H1 (cell line): ENCODE measurements at regions not wholly inside any gene's neighbourhood (a gene's known extent, or its start where the extent isn't known, plus 50 kb on each side); places are given as distances from the start of the nearest gene placed in this dataset.
A peak's percentile ranks its signal among the peaks of the same experiment; 100 is the strongest.

ENCODE experiments used
- CTCF ChIA-PET: fragments of 300-600 bp; sonication (Branson Sonifier 250); formaldehyde crosslinking; loops from one replicate; lab custom pipeline; 2021; ENCODE audit not compliant: partially characterized antibody; lab: Charles Lee
- POLR2A ChIA-PET: fragments of 300-600 bp; sonication (Branson Sonifier 250); formaldehyde crosslinking; loops from one replicate; lab custom pipeline; 2021; ENCODE audit warnings: inconsistent platforms; ENCODE audit not compliant: partially characterized antibody; lab: Charles Lee
- DNase-seq, 2 experiments: peaks; one replicate each; pipeline versions ENCODE4 v3.0.0 to v3.0.0-alpha.2; 2010 to 2022; ENCODE audit warnings: low spot score in 2 of 2, low read depth in 1 of 2, mixed read lengths in 1 of 2
- FAIRE-seq: peaks from 2 replicates; lab custom pipeline; 2011; peaks lifted over from hg19 to GRCh38; lab: Jason Lieb, UNC
- H2AFZ ChIP-seq: 2 replicates; pipeline ENCODE4 v1.8.1; 2012; ENCODE audit warnings: low read length, inconsistent platforms
- H2AK5ac ChIP-seq: 2 replicates; pipeline ENCODE4 v1.6.1; 2013; ENCODE audit warnings: low read depth, low read length
- H2BK120ac ChIP-seq: replicated peaks from 2 replicates; pipeline ENCODE3; 2013; ENCODE audit warnings: low read depth, low read length, inconsistent platforms
- H2BK12ac ChIP-seq: 2 replicates; pipeline ENCODE4 v1.6.1; 2013; ENCODE audit warnings: low read depth, low read length
- H2BK15ac ChIP-seq: 2 replicates; pipeline ENCODE4 v1.6.1; 2013; ENCODE audit warnings: low read length
- H2BK20ac ChIP-seq: 2 replicates; pipeline ENCODE4 v1.6.1; 2013; ENCODE audit warnings: low read length
- H2BK5ac ChIP-seq: 2 replicates; pipeline ENCODE4 v1.6.1; 2013; ENCODE audit warnings: low read depth, low read length
- H3K14ac ChIP-seq: 2 replicates; pipeline ENCODE4 v1.6.1; 2013; ENCODE audit warnings: inconsistent platforms; ENCODE audit not compliant: insufficient read length
- H3K18ac ChIP-seq: 2 replicates; pipeline ENCODE4 v1.6.1; 2013; ENCODE audit warnings: low read length; ENCODE audit errors: extremely low read depth
- H3K23ac ChIP-seq: 2 replicates; pipeline ENCODE4 v1.6.1; 2013; ENCODE audit warnings: inconsistent platforms; ENCODE audit not compliant: insufficient read length
- H3K23me2 ChIP-seq: 2 replicates; pipeline ENCODE4 v1.6.1; 2013; ENCODE audit warnings: low read depth, low read length
- H3K27ac ChIP-seq: 2 replicates; pipeline ENCODE4 v1.6.1; 2011; ENCODE audit warnings: low read depth, low read length, inconsistent platforms
- H3K27me3 ChIP-seq, 4 experiments: replicated peaks in 1 of 4; 1 replicate in 1 of 4; 2 replicates in 3 of 4; pipeline versions ENCODE4 v1.6.1 to v1.8.1; 2011 to 2013; ENCODE audit warnings: low read length in 3 of 4, mild to moderate bottlenecking in 3 of 4, inconsistent platforms in 2 of 4, mixed read lengths in 2 of 4, moderate library complexity in 1 of 4; ENCODE audit not compliant: control insufficient read depth in 3 of 4, insufficient read depth in 3 of 4; ENCODE audit errors: extremely low read depth in 1 of 4
- H3K36me3 ChIP-seq, 4 experiments: 2 replicates each; pipeline versions ENCODE4 v1.6.1 to v1.8.1; 2011 to 2013; ENCODE audit warnings: mild to moderate bottlenecking in 4 of 4, low read length in 3 of 4, moderate library complexity in 2 of 4, control low read depth in 1 of 4, inconsistent platforms in 1 of 4; ENCODE audit not compliant: insufficient read depth in 4 of 4, control insufficient read depth in 2 of 4
- H3K4ac ChIP-seq: replicated peaks from 2 replicates; pipeline ENCODE3; 2013; ENCODE audit warnings: low read length, low read depth, mixed read lengths, inconsistent platforms; ENCODE audit not compliant: insufficient read length
- H3K4me1 ChIP-seq, 4 experiments: replicated peaks in 1 of 4; 1 replicate in 1 of 4; 2 replicates in 3 of 4; pipeline versions ENCODE4 v1.6.1 to v1.8.1; 2011 to 2013; ENCODE audit warnings: low read length in 3 of 4, inconsistent platforms in 2 of 4, mixed read lengths in 1 of 4; ENCODE audit not compliant: insufficient read depth in 4 of 4, control insufficient read depth in 3 of 4
- H3K4me2 ChIP-seq, 2 experiments: 2 replicates each; pipeline versions ENCODE4 v1.6.1 to v1.8.1; 2011 to 2013; ENCODE audit warnings: low read depth in 2 of 2, low read length in 2 of 2, control low read depth in 1 of 2, inconsistent platforms in 1 of 2, mild to moderate bottlenecking in 1 of 2; ENCODE audit not compliant: insufficient read depth in 1 of 2
- H3K4me3 ChIP-seq, 4 experiments: fragments of 200-600, 300-600 bp in 1 of 4; sonication (generic), shearing (Covaris generic), sonication (Bioruptor Twin) in 1 of 4; 2 replicates each; pipeline versions ENCODE4 v1.5.1 to v1.8.1; 2011 to 2016; ENCODE audit warnings: low read length in 4 of 4, low read depth in 3 of 4, control low read depth in 2 of 4, inconsistent platforms in 2 of 4, mild to moderate bottlenecking in 2 of 4, mixed read lengths in 1 of 4, moderate library complexity in 1 of 4; ENCODE audit not compliant: insufficient read depth in 2 of 4; ENCODE audit errors: extremely low read depth in 1 of 4
- H3K56ac ChIP-seq: replicated peaks from 2 replicates; pipeline ENCODE3; 2013; ENCODE audit warnings: low read depth, mild to moderate bottlenecking, mixed read lengths, low read length, inconsistent platforms; ENCODE audit not compliant: insufficient read length
- H3K79me1 ChIP-seq: 2 replicates; pipeline ENCODE4 v1.6.1; 2013; ENCODE audit warnings: low read depth, low read length, control low read depth
- H3K79me2 ChIP-seq, 2 experiments: 2 replicates each; pipeline versions ENCODE4 v1.6.1 to v1.8.1; 2012 to 2013; ENCODE audit warnings: low read length in 2 of 2, mild to moderate bottlenecking in 2 of 2, inconsistent platforms in 1 of 2; ENCODE audit not compliant: insufficient read depth in 2 of 2, control insufficient read depth in 1 of 2
- H3K9ac ChIP-seq, 4 experiments: replicated peaks in 1 of 4; 1 replicate in 1 of 4; 2 replicates in 3 of 4; pipeline versions ENCODE4 v1.6.1 to v1.8.1; 2011 to 2013; ENCODE audit warnings: low read depth in 3 of 4, low read length in 3 of 4, control low read depth in 2 of 4, mild to moderate bottlenecking in 2 of 4, moderate library complexity in 2 of 4, inconsistent platforms in 1 of 4; ENCODE audit errors: extremely low read depth in 1 of 4
- H3K9me3 ChIP-seq, 2 experiments: 2 replicates each; pipeline versions ENCODE4 v1.6.1 to v1.8.1; 2012 to 2013; ENCODE audit warnings: mild to moderate bottlenecking in 2 of 2, moderate library complexity in 2 of 2, control low read depth in 1 of 2, inconsistent platforms in 1 of 2, low read depth in 1 of 2, low read length in 1 of 2, mixed read lengths in 1 of 2; ENCODE audit not compliant: insufficient read depth in 2 of 2
- H4K20me1 ChIP-seq, 2 experiments: replicated peaks in 1 of 2; 2 replicates each; pipeline versions ENCODE3 to v1.8.1; 2011 to 2013; ENCODE audit warnings: inconsistent platforms in 2 of 2, low read length in 2 of 2, mild to moderate bottlenecking in 1 of 2; ENCODE audit not compliant: insufficient read depth in 2 of 2, control insufficient read depth in 1 of 2
- H4K5ac ChIP-seq: 2 replicates; pipeline ENCODE4 v1.6.1; 2013; ENCODE audit warnings: low read length, low read depth, mixed read lengths, inconsistent platforms; ENCODE audit not compliant: insufficient read length
- H4K8ac ChIP-seq: 2 replicates; pipeline ENCODE4 v1.8.0; 2013; ENCODE audit warnings: mild to moderate bottlenecking, moderate library complexity, low read length, inconsistent platforms; ENCODE audit not compliant: insufficient read depth; ENCODE audit errors: extremely low read depth
- H4K91ac ChIP-seq: replicated peaks from 2 replicates; pipeline ENCODE3; 2013; ENCODE audit warnings: low read length, mixed read lengths, inconsistent platforms; ENCODE audit not compliant: insufficient read length
- RAD21 ChIP-seq, 2 experiments: IDR thresholded peaks in 1 of 2; conservative IDR thresholded peaks in 1 of 2; 2 replicates each; pipeline ENCODE4 v1.6.1; 2011; ENCODE audit warnings: low read depth in 2 of 2, low read length in 2 of 2, improper control_type of control experiment in 1 of 2, inconsistent platforms in 1 of 2, mild to moderate bottlenecking in 1 of 2, moderate library complexity in 1 of 2
- TEAD4 ChIP-seq: IDR thresholded peaks from 2 replicates; pipeline ENCODE4 v1.6.1; 2012; ENCODE audit warnings: low read depth, low read length, inconsistent platforms, mixed read lengths
- WGBS, 2 experiments: shearing (Covaris generic) in 1 of 2; methylation state at CpG; one replicate each; pipeline versions ENCODE4 v1.1.6 to v1.1.7; 2013 to 2015; ENCODE audit warnings: low lambda C conversion rate in 2 of 2, mixed read lengths in 2 of 2, inconsistent platforms in 1 of 2, low coverage in 1 of 2, missing lambda C conversion rate in 1 of 2; ENCODE audit not compliant: insufficient replicate concordance in 2 of 2, insufficient coverage in 1 of 2, insufficient read length in 1 of 2; ENCODE audit errors: extremely low coverage in 1 of 2, missing lambda C conversion rate in 1 of 2; 5-methylcytosine and 5-hydroxymethylcytosine counted together

DNA sequence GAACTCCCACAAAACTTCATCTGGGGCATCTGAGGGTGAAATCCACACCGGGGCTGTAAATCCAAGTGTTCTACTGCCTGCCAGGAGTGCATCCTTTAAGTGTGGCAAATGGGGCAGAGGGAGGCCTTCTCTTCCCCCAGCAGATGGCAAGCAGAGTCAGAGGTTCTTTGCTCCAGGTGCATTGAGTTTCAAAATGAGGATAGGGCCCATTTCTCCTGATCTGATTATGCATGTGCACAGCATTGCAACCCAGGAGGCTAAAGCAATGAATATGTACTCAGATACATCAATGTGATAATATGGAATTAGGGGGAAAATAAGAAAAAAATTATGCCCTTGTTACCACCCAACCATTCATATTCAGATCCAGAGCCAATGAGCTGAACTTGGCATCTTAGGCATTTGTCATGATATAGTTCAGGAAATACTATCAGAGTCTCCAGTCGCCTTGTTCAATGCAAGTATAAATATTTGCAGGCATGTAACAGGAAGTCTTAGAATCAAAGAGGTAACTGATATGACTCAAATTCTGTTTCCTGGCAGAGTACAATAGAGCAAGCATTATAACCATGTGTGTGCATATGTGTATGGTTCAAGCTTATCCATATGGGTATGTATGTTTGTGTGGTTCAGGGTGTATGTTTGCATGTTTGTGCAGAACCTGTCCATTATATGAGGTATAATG is 473.8 kb upstream of the PKN2 start:
- H2AFZ ChIP-seq: 0 out of 2 replicates have a peak overlapping the region, but pooled peaks have one; percentile 49
- no peak overlapping the region for H4K91ac ChIP-seq
- no peaks in the 10 kb centered on the region for H3K36me3 ChIP-seq
- peaks cover 0 to 1% of the 10 kb centered on the region in 2 experiments for H4K20me1 ChIP-seq
- H4K8ac ChIP-seq: no peak overlapping the region
- no peak overlapping the region for H3K18ac ChIP-seq
- no peak overlapping the region for H3K4me3 ChIP-seq
- no peak for TF ChIP-seq TEAD4
- TF ChIP-seq RAD21 (IDR thresholded peaks at IDR 0.05 in 1 of 2, conservative IDR thresholded peaks at IDR 0.05 in 1 of 2; ENCODE audit: low read depth in 2 of 2, low read length in 2 of 2): peak; percentile 9 to 22; a peak in 2 of 4 replicates
- TF ChIP-seq, all 59 proteins: peak for 1
- no peak overlapping the region for H3K23ac ChIP-seq
- no peak overlapping the region for H3K9ac ChIP-seq
- H3K27me3 ChIP-seq: no peaks in the 10 kb centered on the region
- H3K4me2 ChIP-seq: no peak overlapping the region
- H2BK20ac ChIP-seq: no peak overlapping the region
- H3K79me2 ChIP-seq: no peaks in the 10 kb centered on the region
- ChIA-PET CTCF (no interaction called here), POLR2A (no interaction called here)
- H2BK12ac ChIP-seq: no peak overlapping the region
- H3K79me1 ChIP-seq: no peaks in the 10 kb centered on the region
- no peak overlapping the region for H2BK5ac ChIP-seq
- H2AK5ac ChIP-seq: no peak overlapping the region
- H3K4ac ChIP-seq: no peak overlapping the region
- no peak overlapping the region for H3K27ac ChIP-seq
- H3K14ac ChIP-seq: no peak overlapping the region
- DNase-seq: no peak
- no peaks in the 10 kb centered on the region for H3K9me3 ChIP-seq
- H3K56ac ChIP-seq: no peak overlapping the region
- H4K5ac ChIP-seq: no peak overlapping the region
- no peak overlapping the region for H2BK15ac ChIP-seq
- H2BK120ac ChIP-seq: no peak overlapping the region
- 81% methylated on average over 2 of the region's 2 CpGs; no CpG with 5 or more reads in 1 of the 2 experiments for WGBS, 2 experiments
- H3K4me1 ChIP-seq: no peaks in the 10 kb centered on the region
- no peaks in the 10 kb centered on the region for H3K23me2 ChIP-seq
- FAIRE-seq: no peak
